ENCODE measurements at regions not wholly inside any gene's neighbourhood (a gene's known extent, or its start where the extent isn't known, plus 50 kb on each side); places are given as distances from the start of the nearest gene placed in this dataset.
"Not testable (repeated sequence)": the region's sequence is repeated elsewhere in the genome, so short reads cannot be mapped to it uniquely, and the experiment has no call there.

GRCh38 chr6:155670655-155671054, 215.0 kb upstream of the NOX3 start:
- DNase-seq (ENCODE audit: low read depth), result no peak

- no peak for DNase-seq (ENCODE audit: low read depth)
Observed at GRCh38 chr6:155660251-155660977, 204.8 kb upstream of the NOX3 start.

GRCh38 chr6:155656024-155656423, 200.4 kb upstream of the NOX3 start:
- no peak for DNase-seq (ENCODE audit: low read depth)

- DNase-seq (ENCODE audit: low read depth), result no peak
Observed at GRCh38 chr6:155654474-155654873, 198.8 kb upstream of the NOX3 start.

- no peak for DNase-seq (ENCODE audit: low read depth)
Observed at GRCh38 chr6:155648301-155648700, 192.7 kb upstream of the NOX3 start.

GRCh38 chr6:155647354-155647753, 191.7 kb upstream of the NOX3 start:
- no peak for DNase-seq (ENCODE audit: low read depth)

- DNase-seq (ENCODE audit: low read depth), result no peak
Observed at GRCh38 chr6:155646443-155646842, 190.8 kb upstream of the NOX3 start.

GRCh38 chr6:155645325-155645724, 189.7 kb upstream of the NOX3 start:
- no peak for DNase-seq (ENCODE audit: low read depth)

- no peak for DNase-seq (ENCODE audit: low read depth)
Observed at GRCh38 chr6:155641603-155642002, 186.0 kb upstream of the NOX3 start.

- DNase-seq (ENCODE audit: low read depth), result no peak
Observed at GRCh38 chr6:155638200-155638599, 182.6 kb upstream of the NOX3 start.

GRCh38 chr6:155635416-155635815, 179.8 kb upstream of the NOX3 start:
- no peak for DNase-seq (ENCODE audit: low read depth)

- no peak for DNase-seq (ENCODE audit: low read depth)
Observed at GRCh38 chr6:155630085-155630484, 174.4 kb upstream of the NOX3 start.

GRCh38 chr6:155629652-155630051, 174.0 kb upstream of the NOX3 start:
- DNase-seq (ENCODE audit: low read depth), result no peak

- no peak for DNase-seq (ENCODE audit: low read depth)
Observed at GRCh38 chr6:155628306-155628705, 172.7 kb upstream of the NOX3 start.

- not testable (repeated sequence) for DNase-seq (ENCODE audit: low read depth)
Observed at GRCh38 chr6:155627722-155628212, 172.1 kb upstream of the NOX3 start.

- no peak for DNase-seq (ENCODE audit: low read depth)
Observed at GRCh38 chr6:155623450-155624178, 168.0 kb upstream of the NOX3 start.

- no peak for DNase-seq (ENCODE audit: low read depth)
Observed at GRCh38 chr6:155614606-155615005, 159.0 kb upstream of the NOX3 start.

GRCh38 chr6:155611742-155612141, 156.1 kb upstream of the NOX3 start:
- DNase-seq (ENCODE audit: low read depth), result no peak

GRCh38 chr6:155604991-155605390, 149.4 kb upstream of the NOX3 start:
- no peak for DNase-seq (ENCODE audit: low read depth)

- DNase-seq (ENCODE audit: low read depth), result no peak
Observed at GRCh38 chr6:155599561-155599960, 143.9 kb upstream of the NOX3 start.

- DNase-seq (ENCODE audit: low read depth), result no peak
Observed at GRCh38 chr6:155599160-155599559, 143.5 kb upstream of the NOX3 start.

GRCh38 chr6:155595284-155595683, 139.6 kb upstream of the NOX3 start:
- DNase-seq (ENCODE audit: low read depth), result no peak

- no peak for DNase-seq (ENCODE audit: low read depth)
Observed at GRCh38 chr6:155591741-155592140, 136.1 kb upstream of the NOX3 start.

GRCh38 chr6:155589190-155589589, 133.6 kb upstream of the NOX3 start:
- no peak for DNase-seq (ENCODE audit: low read depth)

All from activated T-helper 1 cell treated with Interleukin-2 at 50 U/mL for 16 hours (primary cell).